Endothelial cell of umbilical vein (primary cell): ENCODE measurements at regions not wholly inside any gene's neighbourhood (a gene's known extent, or its start where the extent isn't known, plus 50 kb on each side); places are given as distances from the start of the nearest gene placed in this dataset.

ENCODE experiments used
- EZH2 ChIP-seq: IDR thresholded peaks from 2 replicates; pipeline ENCODE4 v1.6.1; 2012; ENCODE audit warnings: borderline replicate concordance, low read depth, mild to moderate bottlenecking, moderate library complexity, low read length, inconsistent platforms; ENCODE audit not compliant: severe bottlenecking
- JUN ChIP-seq: IDR thresholded peaks from 2 replicates; pipeline ENCODE4 v1.6.1; 2011; ENCODE audit warnings: borderline replicate concordance, low read depth; ENCODE audit not compliant: insufficient read length, insufficient read depth
- MAX ChIP-seq: IDR thresholded peaks from 2 replicates; pipeline ENCODE4 v1.6.1; 2011; ENCODE audit not compliant: insufficient read depth, insufficient read length
- MYC ChIP-seq: IDR thresholded peaks from one replicate; pipeline ENCODE4 v1.6.1; 2011; ENCODE audit warnings: mild to moderate bottlenecking, low read depth, low read length
- POLR2A ChIP-seq: IDR thresholded peaks from 2 replicates; pipeline ENCODE4 v1.6.1; 2012; ENCODE audit warnings: low read depth, mild to moderate bottlenecking, control low read depth, low read length
- POLR2AphosphoS5 ChIP-seq: IDR thresholded peaks from 2 replicates; pipeline ENCODE4 v1.6.1; 2012; ENCODE audit warnings: low read depth, mild to moderate bottlenecking, control low read depth, low read length, moderate library complexity; ENCODE audit not compliant: insufficient read depth
- TF ChIP-seq, protein P1 (sequence below), 2 donors: IDR thresholded peaks; 1 replicate in 1 of 2; 2 replicates in 1 of 2; pipeline ENCODE4 v1.5.1; 2011; ENCODE audit warnings: low read length in 2 of 2, mild to moderate bottlenecking in 2 of 2, moderate library complexity in 2 of 2, control low read depth in 1 of 2, inconsistent platforms in 1 of 2, low read depth in 1 of 2; ENCODE audit not compliant: insufficient read depth in 1 of 2; ENCODE audit errors: extremely low read depth in 1 of 2

- TF ChIP-seq POLR2AphosphoS5 (no peak), JUN (no peak), POLR2A (no peak), EZH2 (no peak), MAX (no peak), MYC (no peak)
- TF ChIP-seq, protein P1, sequence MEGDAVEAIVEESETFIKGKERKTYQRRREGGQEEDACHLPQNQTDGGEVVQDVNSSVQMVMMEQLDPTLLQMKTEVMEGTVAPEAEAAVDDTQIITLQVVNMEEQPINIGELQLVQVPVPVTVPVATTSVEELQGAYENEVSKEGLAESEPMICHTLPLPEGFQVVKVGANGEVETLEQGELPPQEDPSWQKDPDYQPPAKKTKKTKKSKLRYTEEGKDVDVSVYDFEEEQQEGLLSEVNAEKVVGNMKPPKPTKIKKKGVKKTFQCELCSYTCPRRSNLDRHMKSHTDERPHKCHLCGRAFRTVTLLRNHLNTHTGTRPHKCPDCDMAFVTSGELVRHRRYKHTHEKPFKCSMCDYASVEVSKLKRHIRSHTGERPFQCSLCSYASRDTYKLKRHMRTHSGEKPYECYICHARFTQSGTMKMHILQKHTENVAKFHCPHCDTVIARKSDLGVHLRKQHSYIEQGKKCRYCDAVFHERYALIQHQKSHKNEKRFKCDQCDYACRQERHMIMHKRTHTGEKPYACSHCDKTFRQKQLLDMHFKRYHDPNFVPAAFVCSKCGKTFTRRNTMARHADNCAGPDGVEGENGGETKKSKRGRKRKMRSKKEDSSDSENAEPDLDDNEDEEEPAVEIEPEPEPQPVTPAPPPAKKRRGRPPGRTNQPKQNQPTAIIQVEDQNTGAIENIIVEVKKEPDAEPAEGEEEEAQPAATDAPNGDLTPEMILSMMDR (IDR thresholded peaks at IDR 0.05; ENCODE audit: extremely low read depth in 1 of 2, insufficient read depth in 1 of 2, low read depth in 1 of 2, low read length in 2 of 2), result no peak
Observed at GRCh38 chr13:67645874-67646467, 415.8 kb upstream of the PCDH9 start.
